Limb (tissue), 2 donors: ENCODE measurements at regions not wholly inside any gene's neighbourhood (a gene's known extent, or its start where the extent isn't known, plus 50 kb on each side); places are given as distances from the start of the nearest gene placed in this dataset.

Source experiments
- DNase-seq, 2 donors: peaks; one replicate each; pipeline ENCODE4 v3.0.0-alpha.2; 2016; ENCODE audit errors: extremely low spot score in 2 of 2

DNA sequence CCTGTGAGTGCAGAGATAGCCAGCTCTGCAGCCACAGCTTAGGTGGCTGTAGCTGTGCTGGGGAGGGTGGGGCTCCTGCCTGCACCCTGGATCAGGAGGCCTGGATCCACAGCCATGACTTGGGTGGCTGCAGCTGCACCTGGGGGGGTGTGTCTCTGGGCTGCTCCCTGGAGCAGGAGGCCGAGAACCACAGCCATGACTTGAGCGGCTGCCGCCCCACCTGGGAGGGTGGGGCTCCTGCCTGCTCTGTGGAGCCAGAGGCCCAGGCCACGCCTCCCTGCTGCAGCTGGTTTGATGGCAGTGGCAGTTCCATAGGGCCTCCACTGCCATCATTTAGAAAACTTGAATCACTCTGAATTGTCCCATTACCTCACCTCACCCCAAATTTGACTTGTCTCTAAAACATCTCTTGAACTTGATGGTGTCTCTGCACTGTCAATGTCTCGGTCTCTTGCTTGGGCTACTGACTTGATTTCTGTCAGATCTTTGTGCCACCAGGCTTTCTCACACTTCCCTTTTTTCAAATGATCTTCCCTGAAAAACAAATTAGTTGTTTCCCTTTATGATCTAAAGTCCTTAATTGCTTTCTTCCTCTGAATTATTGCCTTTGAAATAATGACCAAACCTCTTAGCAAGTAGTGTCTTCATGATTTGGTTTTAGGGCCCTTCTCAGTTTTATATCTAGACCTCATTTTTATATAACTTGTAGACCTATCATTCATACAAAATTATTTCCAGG lies 313.2 kb upstream of the MME start:
- DNase-seq: no peak

DNA sequence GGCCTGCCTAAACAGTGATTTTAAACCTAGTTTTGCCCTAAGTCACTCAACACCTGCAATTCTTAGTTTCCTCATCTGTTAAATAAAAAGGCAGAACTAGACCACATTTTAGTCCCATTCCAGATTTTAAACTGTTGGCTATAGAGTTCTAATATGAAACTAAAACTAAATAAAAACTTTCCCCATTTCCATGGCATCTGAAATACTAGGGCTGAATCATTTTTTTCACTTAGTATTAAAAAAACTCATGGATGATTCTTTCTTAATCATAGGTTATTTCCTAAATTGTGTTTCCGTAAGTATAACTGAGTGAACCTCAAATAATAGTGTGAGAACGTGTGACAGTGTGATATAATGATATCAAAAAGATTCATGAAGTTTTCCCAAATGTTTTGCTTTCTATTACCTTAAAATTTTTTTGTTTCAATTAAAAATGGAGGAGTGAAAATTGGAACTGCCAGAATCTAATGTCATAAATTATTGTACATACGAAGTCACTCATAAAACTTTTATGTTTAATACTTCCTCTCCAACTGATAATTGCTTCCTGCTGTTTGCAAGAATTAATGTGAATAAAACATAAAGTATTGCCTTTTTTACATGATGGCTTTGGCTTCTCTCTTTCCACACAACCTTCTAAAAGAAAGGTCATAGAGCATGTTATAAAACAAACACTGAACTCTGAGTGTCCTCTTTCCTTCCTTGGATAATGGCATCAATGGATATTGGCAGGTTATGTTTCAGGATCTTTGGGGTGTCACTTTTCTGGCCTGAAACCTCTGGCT lies 315.1 kb upstream of the MME start:
- no peak for DNase-seq

DNA sequence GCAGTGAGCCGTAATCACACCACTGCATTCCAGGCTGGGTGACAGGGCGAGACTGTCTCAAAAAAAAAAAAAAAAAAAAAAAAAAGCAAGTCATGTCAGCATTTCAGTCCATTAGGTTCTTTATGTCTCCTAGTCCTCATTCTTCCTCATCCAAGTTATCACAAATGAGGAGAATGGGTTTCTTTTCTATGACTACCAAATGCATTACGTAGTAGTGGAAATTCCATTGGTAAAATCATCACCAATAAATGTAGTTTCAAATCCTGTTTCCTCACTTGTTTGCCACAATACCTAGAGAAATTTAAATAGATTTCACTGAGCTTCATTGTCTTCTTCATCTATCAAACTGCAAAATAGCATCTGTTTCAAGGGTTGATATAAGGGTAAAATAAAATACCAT lies 317.6 kb upstream of the MME start:
- DNase-seq: no peak

DNA sequence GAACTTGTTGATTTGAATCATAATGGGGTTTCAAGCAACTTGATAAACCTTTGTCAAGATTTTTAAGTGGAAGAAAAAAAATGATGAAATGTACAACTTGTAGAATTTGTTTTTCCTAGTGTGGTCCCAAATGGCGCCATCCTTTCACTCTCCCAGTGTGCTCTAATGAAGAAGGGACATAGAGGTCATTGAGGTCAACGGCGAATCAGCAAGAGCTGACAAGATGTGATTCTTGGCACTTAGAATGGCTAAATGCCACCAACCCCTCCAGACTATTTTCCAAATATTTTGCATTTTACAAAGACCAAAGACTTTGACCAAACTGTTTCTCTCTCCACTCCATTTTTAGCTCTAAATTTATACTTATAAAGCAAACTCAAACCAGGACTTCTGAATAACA lies 320.2 kb upstream of the MME start:
- peak in 1 of 2 donors; percentile 4 for DNase-seq

DNA sequence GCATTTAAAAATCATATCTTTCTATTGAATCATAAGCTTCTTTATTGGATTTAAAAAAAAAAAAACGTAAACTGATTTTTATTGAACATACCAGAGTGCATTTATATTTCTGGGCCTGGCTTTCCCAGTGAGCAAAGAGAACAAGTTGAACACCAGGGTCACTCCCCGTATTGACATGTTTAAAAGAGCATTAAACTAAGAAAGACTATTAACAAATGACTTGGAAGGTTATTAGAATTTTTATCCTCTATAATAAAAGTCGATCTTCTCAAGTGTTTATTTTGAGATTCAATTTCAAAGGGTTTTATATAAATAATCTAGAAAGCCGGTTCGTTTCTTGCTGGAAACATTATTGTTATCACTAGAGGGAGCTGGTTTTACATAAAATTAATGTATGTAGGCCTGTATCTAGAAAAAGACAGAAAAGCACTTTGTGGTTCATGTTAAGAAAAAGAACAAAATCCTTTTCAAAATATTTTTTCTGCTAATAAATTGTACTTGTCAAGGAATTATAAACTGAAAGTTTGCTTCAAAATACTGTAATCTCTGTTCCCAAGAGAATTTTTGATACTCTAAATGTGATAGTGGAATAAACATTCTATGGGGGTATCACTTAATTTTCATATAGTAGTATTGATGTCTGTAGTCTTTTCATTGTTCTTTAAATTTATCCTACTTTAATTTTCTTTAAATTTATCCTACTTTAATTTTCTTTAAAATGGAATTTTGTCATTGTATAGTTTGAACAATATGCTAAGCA lies 321.8 kb upstream of the MME start:
- DNase-seq: peak in 1 of 2 donors; percentile 82

DNA sequence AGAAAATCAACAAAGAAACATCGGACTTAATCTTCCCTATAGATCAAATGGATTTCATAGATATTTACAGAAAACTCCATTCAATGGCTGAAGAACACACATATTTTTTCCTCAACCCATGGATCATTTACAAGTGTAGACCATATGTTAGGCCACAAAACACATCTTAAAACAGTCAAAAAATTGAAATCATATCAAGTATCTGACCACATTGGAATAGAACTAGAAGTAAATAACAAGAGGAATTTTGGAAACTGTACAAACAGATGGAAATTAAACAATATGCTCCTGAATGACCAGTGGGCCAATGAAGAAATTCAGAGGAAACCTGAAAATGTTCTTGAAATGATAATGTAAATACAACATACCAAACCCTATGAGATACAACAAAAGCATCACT lies 323.1 kb upstream of the GPR149 start:
- no peak for DNase-seq

DNA sequence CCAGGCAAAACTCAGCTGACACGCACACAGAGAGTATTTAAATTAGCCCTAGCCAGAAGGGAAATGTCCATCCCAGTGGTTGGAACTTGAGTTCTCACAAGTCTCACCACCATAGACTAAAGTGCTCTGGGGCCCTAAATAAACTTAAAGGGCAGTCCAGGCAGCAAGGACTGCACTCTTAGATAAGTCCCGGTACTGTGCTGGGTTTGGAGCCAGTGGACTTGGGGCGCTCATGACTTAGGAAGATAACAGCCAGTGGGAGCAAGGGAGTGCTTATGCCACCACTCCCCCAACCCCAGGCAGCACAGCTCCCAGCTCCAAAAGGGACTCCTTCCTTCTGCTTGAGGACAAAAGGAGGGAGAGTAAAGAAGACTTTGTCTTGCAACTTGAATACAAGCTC lies 319.5 kb upstream of the GPR149 start:
- DNase-seq: no peak

DNA sequence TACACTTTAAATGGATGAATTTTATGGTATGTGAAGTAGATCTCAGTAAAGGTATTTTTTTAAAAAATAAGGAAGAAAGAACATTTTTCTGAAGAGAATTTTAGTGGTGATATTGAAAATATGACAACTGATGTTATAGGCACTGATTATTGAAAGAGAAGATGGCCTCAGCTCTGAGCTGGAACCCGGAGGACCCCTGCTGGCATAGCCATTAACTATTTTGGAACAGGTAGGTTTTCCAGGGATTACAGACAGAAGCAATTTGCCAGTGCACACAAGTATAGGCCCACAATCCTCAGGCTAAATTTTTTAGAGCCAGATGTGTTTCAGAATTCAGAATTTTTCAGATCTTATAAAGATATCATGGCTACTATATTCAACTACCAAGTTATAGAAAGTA lies 315.9 kb upstream of the GPR149 start:
- DNase-seq: no peak

DNA sequence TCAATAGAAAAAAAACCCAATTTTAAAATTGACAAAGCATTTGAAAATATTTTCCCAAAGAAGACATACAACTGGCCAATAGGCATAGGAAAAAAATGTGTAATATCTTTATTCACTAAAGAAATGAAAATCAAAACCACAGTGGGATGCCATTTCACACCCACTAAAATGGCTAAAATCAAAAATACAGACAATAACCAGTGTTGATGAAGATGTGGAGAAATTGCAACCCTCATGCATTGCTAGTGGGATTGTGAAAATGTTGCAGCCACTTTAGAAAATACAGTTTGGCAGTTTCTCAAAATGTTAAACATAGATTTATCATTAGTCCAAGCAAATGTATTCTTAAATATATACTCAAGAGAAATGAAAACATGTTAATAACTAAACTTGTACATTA lies 315.1 kb upstream of the GPR149 start:
- no peak for DNase-seq

DNA sequence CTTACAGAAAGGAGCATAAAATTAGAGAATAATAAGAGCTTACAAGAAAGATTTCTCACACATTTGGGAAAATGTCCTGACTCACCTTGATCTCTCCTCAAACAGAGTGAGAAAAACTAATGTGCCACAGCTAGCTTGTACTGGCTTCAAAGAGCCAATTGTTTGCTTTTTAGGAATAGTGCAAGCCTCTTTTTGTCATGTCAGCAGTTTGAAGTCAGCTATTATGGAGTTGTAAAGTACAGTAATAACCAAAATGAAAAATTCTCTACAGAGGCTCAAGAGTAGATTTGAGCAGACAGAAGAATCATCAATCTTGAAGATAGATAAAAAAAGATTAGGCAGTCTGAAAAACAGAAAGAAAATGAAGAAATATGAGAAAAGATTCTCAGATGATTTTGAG lies 313.4 kb upstream of the GPR149 start:
- DNase-seq: no peak

DNA sequence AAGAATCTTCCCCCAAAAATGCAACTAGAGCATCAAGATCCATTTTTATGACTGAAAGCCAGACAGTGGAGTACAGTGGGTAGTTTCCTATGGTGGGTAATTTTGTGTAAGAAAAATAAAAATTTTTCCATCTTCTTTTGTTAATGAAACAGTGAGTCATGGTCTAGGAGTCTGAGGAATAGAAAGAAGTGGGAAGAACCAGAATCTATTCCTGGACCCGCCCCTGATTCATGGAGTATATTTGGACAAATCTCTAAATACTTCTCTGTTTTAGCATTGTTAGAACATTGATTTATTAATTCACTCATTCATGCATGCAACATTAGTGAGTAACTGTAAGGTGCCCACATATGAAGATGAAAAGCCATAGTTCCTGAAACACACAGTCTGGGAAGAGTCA lies 304.5 kb upstream of the GPR149 start:
- no peak for DNase-seq

DNA sequence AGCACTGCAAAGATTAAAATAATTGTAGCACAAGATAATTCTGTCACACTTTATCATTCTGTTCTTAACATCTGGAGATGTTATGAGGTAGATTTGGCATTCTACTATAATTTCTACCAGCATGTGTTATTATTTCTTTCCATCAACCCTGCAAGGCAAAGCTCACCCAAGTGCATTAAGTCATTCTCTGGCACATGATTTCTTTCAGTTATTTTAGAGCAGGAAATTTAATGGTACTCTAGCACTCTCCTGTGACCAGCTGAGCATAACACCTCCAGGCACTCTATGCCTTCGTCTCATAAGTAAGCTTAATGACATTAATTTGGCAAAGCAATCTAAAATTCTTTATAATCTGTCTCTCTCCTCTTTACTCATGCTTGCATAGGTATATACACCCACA lies 300.2 kb upstream of the GPR149 start:
- DNase-seq: peak in 1 of 2 donors; percentile 57

DNA sequence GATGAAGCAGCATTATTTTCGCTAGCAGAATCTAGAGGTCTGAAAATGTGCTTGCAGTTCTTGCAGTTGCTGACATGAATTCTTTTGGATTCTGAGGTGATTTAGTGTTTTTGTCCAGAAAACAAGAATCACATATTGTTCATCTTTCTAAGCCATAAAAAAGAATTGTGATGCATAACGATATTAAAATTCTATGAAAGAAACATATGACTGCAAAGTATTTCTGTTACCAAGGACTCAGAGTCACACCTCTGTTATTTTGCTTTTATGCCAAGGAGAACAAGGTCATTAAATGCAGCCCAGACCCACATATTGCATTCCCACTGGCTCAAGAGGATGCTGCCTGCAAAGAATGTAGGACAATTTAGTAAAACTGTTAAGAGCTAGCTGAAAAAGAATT lies 299.8 kb upstream of the GPR149 start:
- DNase-seq: peak in 1 of 2 donors; percentile 52

DNA sequence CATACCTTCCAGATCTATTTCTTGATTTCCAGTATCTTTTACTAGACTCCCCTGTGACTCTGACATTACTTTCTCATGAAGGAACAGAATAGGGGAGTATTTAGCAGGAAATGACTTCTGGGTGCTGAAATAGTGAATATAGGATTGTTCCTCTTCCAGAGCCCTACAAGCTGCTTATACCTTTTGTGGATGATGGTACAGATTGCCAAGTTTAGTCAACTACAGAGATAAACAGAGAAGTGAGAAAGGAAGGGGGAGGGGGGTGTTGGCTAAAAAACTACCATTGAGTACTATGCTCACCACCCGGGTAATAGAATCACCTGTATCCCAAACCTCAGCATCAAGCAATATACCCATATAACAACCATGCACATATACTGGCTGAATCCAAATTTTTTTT lies 298.3 kb upstream of the GPR149 start:
- no peak for DNase-seq

DNA sequence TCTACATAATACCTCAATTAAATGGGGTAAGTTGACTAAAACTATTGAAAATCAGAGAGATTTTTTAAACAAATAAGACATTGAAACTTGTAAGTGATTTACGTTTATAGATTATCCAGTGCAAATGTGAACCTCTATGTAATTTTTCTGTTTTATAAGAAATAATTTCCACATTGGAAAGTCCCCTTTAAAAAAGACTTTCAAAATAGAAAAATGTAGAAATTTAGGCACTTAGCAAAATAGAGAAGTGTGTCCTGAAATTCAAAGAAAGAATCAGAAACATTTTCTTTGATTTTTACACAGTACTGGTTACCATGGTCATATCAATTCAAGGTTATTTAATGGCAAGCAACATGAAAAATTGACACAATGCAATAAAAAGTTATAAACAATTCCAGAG lies 290.9 kb upstream of the GPR149 start:
- no peak for DNase-seq

DNA sequence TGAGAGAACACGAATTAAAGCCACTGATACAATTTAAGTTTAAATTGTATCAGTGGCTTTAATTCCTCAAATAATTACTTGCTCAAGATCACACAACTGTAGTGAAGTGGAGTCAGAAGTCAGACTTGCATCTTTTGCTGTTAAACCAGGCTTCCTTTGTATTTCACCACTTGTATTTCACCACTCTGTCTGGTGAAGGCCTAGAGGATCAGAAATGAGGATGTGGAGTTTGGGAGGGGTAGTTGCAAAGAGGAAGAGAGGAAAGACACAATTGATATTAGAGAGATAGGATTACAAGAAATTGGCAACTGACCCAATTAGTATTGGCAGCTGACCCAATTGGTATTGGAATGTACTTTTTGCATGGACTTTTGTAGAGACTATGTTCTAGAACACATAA lies 288.1 kb upstream of the GPR149 start:
- no peak for DNase-seq

DNA sequence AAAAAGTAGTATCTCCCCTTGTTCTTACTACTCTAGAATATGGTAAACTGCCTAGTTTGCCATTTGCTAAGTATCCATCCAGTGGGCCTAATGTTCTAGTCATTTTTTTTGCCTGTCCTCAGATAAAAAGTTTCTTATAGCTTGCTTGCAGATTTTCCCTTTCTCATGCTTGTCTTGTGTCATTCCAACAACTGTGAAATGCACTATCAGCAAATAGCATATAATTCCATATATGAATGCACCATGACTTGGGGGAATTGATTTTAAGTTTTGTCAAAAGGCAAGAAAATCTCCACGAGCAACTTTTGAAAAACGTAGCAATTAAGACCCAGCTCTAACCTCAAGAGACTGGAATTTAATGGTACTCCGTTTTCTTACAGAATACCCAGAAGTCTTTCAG lies 286.2 kb upstream of the GPR149 start:
- no peak for DNase-seq

DNA sequence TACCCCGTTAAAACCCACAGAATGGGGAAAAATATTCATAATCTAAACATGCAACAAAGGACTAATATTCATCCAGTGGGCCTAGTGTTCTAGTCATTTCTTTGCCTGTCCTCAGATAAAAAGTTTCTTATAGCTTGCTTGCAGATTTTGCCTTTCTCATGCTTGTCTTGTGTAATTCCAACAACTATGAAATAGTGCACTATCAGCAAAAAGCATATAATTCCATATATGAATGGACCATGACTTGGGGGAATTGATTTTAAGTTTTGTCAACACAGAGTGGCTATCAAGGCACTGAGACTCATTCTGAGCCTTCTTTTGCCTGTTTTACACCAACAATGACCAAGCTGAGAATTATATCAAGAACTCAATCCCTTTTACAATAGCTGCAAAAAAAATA lies 278.6 kb upstream of the GPR149 start:
- no peak for DNase-seq

DNA sequence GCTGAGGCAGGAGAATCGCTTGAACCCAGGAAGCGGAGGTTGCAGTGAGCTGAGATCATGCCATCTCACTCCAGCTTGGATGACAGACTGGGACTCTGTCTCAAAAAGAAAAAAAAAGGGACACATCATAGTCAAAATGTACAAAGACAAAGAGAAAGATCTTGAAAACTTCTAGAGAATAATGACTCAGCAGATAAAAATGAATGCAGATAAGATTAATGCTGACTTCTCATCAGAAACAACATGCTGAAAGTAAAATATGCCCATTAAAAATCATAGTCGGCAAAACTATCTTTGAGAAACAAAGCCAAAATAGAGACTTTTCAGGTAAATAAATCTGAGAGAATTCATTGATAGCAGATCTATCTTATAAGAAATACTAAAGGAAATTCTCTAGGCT lies 271.1 kb upstream of the GPR149 start:
- no peak for DNase-seq

DNA sequence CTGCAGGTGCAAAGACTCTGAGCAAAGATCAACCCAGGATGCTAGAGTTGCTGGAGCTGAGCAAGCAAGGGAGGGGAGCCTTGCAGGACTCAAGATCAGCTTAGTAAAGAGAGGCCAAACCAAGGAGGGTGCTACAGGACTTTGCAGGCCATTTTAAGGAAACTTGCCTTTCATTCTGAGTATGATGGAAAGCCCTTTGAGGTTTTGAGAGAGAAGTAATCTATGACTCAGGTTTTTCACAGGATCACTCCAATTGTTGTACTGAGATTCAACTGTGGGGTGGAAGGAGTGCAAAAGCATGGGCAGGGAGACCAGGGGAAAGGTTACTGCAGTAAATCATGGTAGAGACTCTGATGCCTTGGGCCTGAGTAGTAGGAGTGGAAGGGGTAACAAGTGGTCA lies 260.4 kb upstream of the GPR149 start:
- DNase-seq: no peak

DNA sequence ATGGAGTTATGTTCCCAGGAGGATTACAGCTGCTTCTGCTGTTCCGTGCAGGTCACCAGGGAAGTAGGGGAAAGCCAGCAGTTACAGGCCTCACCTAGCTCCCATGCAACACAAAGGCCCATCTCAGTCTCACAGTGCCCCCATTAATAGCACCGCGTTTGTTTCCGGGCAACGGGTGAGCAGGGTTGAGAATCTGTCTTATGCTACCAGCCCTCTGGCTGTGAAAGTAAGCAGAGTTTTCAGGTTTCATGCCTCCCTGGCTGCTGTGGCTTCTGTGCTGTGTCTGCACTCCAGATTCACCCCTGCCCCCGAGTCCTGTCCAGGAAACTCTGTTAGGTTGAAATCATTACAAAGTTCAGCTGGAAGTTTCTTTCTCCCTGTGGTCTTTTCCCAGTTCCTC lies 254.4 kb upstream of the GPR149 start:
- DNase-seq: no peak

DNA sequence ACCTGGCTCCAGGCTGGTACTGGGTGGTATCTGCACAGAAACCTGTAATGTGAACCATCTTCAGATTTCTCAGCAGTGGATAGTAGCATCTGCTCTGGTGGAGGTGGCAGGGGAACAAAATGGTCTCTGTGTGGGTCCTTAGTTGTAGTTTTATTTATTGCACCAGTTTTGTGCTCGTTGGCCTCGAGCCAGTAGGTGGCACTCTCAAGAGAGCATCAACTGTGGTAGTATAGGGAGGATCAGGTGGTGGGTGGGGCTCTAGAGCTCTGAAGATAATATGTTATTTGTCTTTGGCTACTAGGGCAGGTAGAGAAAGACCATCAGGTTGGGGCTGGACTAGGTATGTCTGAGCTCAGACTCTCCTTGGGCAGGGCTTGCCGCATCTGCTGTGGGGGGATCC lies 254.0 kb upstream of the GPR149 start:
- DNase-seq: no peak
